ENCODE measurements at regions not wholly inside any gene's neighbourhood (a gene's known extent, or its start where the extent isn't known, plus 50 kb on each side); places are given as distances from the start of the nearest gene placed in this dataset.
"Not testable (repeated sequence)": the region's sequence is repeated elsewhere in the genome, so short reads cannot be mapped to it uniquely, and the experiment has no call there.

DNA sequence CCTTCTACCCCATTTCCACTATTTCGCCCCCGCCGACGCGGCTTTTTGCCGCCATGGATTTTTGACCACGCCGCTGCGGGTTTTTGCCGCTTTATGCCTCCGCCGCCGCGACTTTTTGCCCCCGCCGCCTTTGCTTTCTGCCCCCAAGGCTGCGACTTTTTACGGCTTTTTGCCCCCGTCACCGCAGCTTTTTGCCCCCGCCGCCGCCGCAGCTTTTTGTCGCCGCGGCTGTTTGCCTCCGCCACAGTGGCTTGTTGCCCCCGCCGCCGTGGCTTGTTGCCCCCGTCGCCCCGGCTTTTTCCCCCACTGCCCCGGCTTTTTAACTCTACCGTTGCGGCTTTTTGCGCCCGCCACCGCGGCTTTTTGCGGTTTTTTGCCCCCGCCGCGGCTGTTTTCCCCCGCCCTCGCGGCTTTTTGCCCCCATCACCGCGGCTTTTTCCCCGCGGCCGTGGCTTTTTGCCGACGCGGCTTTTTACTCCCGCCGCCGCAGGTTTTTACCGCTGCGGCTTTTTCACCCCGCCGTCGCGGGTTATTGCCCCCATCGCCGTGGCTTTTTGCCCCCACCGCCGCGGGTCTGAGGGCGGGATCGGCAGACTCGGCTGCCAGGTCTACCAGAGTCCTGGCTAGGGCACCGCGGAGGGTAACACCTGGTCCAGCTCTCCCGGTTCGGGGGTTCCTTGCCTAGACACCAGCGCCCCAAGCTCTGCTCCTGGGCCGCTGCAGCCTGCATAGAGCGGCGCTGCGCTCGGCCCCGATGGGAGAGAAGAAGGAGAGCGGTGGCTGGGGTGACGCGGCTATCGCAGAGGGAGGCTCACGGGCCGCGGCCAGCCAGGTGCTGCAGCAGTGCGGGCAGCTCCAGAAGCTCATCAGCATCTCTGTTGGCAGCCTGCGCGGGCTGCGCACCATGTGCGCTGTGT lies 562.7 kb upstream of the WSB1 start:
- no peak overlapping the region for H3K4me3 ChIP-seq (replicated peaks; ENCODE audit: low read depth, low read length)
- no peak for TF ChIP-seq CTCF (IDR thresholded peaks at IDR 0.05; ENCODE audit: low read depth, low read length, missing control alignments)
- no peak for DNase-seq (ENCODE audit: extremely low read depth, low read depth)

DNA sequence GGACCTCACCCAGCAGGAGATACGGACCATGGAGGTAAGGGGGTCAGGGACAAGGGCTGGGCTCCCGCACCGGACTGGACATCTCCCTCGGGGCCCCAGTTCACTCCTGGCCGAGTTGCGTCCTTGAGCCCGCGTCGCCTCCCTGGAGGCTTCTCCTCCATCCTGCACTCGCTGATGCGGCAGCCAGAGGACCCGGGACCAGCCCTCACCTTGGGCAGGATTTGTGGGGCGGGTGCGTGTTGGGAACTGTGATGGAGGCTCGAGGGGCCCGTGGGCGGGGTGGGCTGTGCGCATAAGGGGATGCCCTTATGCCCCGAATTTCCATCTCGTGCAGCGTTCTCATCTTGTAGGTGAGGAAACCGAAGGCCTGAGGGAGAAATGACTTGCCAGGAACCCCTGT lies 562.0 kb upstream of the WSB1 start:
- DNase-seq (ENCODE audit: extremely low read depth, low read depth), result not testable (repeated sequence)

GRCh38 chr17:26734775-26735174 lies 559.1 kb upstream of the WSB1 start:
- not testable (repeated sequence) for DNase-seq (ENCODE audit: extremely low read depth, low read depth)

More for the DNA sequence above, 562.0 kb upstream of the WSB1 start:
- H3K4me3 ChIP-seq (replicated peaks; ENCODE audit: low read depth, low read length), result not testable (repeated sequence)

DNA sequence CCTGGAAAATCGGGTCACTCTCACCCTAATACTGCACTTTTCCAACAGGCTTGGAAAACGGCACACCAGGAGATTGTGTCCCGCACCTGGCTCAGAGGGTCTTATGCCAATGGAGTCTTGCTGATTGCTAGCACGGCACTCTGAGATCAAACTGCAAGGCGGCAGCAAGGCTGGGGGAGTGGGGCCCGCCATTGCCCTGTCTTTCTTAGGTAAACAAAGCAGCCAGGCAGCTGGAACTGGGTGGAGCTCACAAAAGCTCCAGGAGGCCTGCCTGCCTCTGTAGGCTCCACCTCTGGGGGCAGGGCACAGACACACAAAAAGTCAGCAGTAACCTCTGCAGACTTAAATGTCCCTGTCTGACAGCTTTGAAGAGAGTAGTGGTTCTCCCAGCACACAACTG lies 557.9 kb upstream of the WSB1 start:
- not testable (repeated sequence) for H3K4me3 ChIP-seq (replicated peaks; ENCODE audit: low read depth, low read length); DNase-seq (ENCODE audit: extremely low read depth, low read depth)

More at GRCh38 chr17:26734775-26735174, 559.1 kb upstream of the WSB1 start:
- not testable (repeated sequence) for H3K4me3 ChIP-seq (replicated peaks; ENCODE audit: low read depth, low read length)

- H3K4me3 ChIP-seq (replicated peaks; ENCODE audit: low read depth, low read length), result no peak overlapping the region
- no peak for TF ChIP-seq CTCF (IDR thresholded peaks at IDR 0.05; ENCODE audit: low read depth, low read length, missing control alignments)
- no peak for DNase-seq (ENCODE audit: extremely low read depth, low read depth)
Measured at GRCh38 chr17:26765860-26766709, 527.8 kb upstream of the WSB1 start.

GRCh38 chr17:26766743-26767142 lies 527.2 kb upstream of the WSB1 start:
- TF ChIP-seq CTCF (IDR thresholded peaks at IDR 0.05; ENCODE audit: low read depth, low read length, missing control alignments), result no peak
- H3K4me3 ChIP-seq (replicated peaks; ENCODE audit: low read depth, low read length), result no peak overlapping the region
- DNase-seq (ENCODE audit: extremely low read depth, low read depth), result no peak

GRCh38 chr17:26773189-26774188 lies 520.4 kb upstream of the WSB1 start:
- TF ChIP-seq CTCF (IDR thresholded peaks at IDR 0.05; ENCODE audit: low read depth, low read length, missing control alignments), result no peak
- no peak for DNase-seq (ENCODE audit: extremely low read depth, low read depth)
- no peak overlapping the region for H3K4me3 ChIP-seq (replicated peaks; ENCODE audit: low read depth, low read length)
